ENCODE measurements at regions not wholly inside any gene's neighbourhood (a gene's known extent, or its start where the extent isn't known, plus 50 kb on each side); places are given as distances from the start of the nearest gene placed in this dataset.

GRCh38 chr11:69359735-69360480, 66.0 kb downstream of the MYEOV start:
- no peaks in the 10 kb centered on the region for H3K9me3 ChIP-seq (ENCODE audit: control insufficient read depth in 1 of 2, low read length in 2 of 2)
- Mint-ChIP-seq H3K4me3 (no peak overlapping the region), H3K4me1 (peaks cover 0 to 2% (median 0%) of the 10 kb centered on the region in 4 donors), H3K27me3 (peaks cover 0 to 1% of the 10 kb centered on the region in 2 donors), H3K9me3 (peaks cover 0 to 10% (median 6%) of the 10 kb centered on the region in 8 donors), H3K36me3 (no peaks in the 10 kb centered on the region), H3K27ac (no peak overlapping the region)
- no peaks in the 10 kb centered on the region for H3K36me3 ChIP-seq (ENCODE audit: insufficient read depth, low read length)
- no peak for DNase-seq
- H3K4me3 ChIP-seq (ENCODE audit: low read length in 2 of 2), result no peak overlapping the region
- H3K27ac ChIP-seq (ENCODE audit: low read depth, low read length), result no peak overlapping the region
- POLR2A ChIA-PET (ENCODE audit: partially characterized antibody), result no interaction called here
- CTCF ChIA-PET (ENCODE audit: partially characterized antibody), result no interaction called here
- no peaks in the 10 kb centered on the region for H3K4me1 ChIP-seq (ENCODE audit: insufficient read depth, low read length)
- no peaks in the 10 kb centered on the region for H3K27me3 ChIP-seq (ENCODE audit: insufficient read depth, low read length)
- intact Hi-C loops (cut with micrococcal nuclease), result no loop called here

- H3K9me3 ChIP-seq (ENCODE audit: control insufficient read depth in 1 of 2, low read length in 2 of 2), result no peaks in the 10 kb centered on the region
- H3K4me1 ChIP-seq (ENCODE audit: insufficient read depth, low read length), result no peaks in the 10 kb centered on the region
- no peak overlapping the region for H3K27ac ChIP-seq (ENCODE audit: low read depth, low read length)
- no peak for DNase-seq
- no peak overlapping the region for H3K4me3 Mint-ChIP-seq
- ChIA-PET POLR2A (ENCODE audit: partially characterized antibody) (no interaction called here), CTCF (ENCODE audit: partially characterized antibody) (no interaction called here)
- peaks cover 0 to 2% (median 0%) of the 10 kb centered on the region in 4 donors for H3K4me1 Mint-ChIP-seq
- intact Hi-C loops (cut with micrococcal nuclease), result no loop called here
- H3K36me3 ChIP-seq (ENCODE audit: insufficient read depth, low read length), result no peaks in the 10 kb centered on the region
- no peak overlapping the region for H3K27ac Mint-ChIP-seq
- H3K27me3 ChIP-seq (ENCODE audit: insufficient read depth, low read length), result no peaks in the 10 kb centered on the region
- H3K4me3 ChIP-seq (ENCODE audit: low read length in 2 of 2), result no peak overlapping the region
- H3K36me3 Mint-ChIP-seq, result no peaks in the 10 kb centered on the region
- H3K9me3 Mint-ChIP-seq, result peaks cover 0 to 10% (median 6%) of the 10 kb centered on the region in 8 donors
- peaks cover 0 to 1% of the 10 kb centered on the region in 2 donors for H3K27me3 Mint-ChIP-seq
Observed at GRCh38 chr11:69360606-69361005, 66.7 kb downstream of the MYEOV start.

- Histone ChIP-seq H3K27me3 (ENCODE audit: insufficient read depth, low read length) (no peaks in the 10 kb centered on the region), H3K36me3 (ENCODE audit: insufficient read depth, low read length) (no peaks in the 10 kb centered on the region), H3K4me3 (ENCODE audit: low read length in 2 of 2) (no peak overlapping the region), H3K9me3 (ENCODE audit: control insufficient read depth in 1 of 2, low read length in 2 of 2) (no peaks in the 10 kb centered on the region), H3K4me1 (ENCODE audit: insufficient read depth, low read length) (no peaks in the 10 kb centered on the region), H3K27ac (ENCODE audit: low read depth, low read length) (no peak overlapping the region)
- Mint-ChIP-seq H3K27me3 (peaks cover 0 to 1% of the 10 kb centered on the region in 2 donors), H3K9me3 (peaks cover 0 to 10% (median 6%) of the 10 kb centered on the region in 8 donors), H3K4me3 (no peak overlapping the region), H3K4me1 (peaks cover 0 to 2% (median 0%) of the 10 kb centered on the region in 4 donors), H3K36me3 (no peaks in the 10 kb centered on the region), H3K27ac (no peak overlapping the region)
- CTCF ChIA-PET (ENCODE audit: partially characterized antibody), result no interaction called here
- intact Hi-C loops (cut with micrococcal nuclease), result no loop called here
- POLR2A ChIA-PET (ENCODE audit: partially characterized antibody), result no interaction called here
- no peak for DNase-seq
Observed at GRCh38 chr11:69361048-69361447, 67.1 kb downstream of the MYEOV start.

- POLR2A ChIA-PET (ENCODE audit: partially characterized antibody), result no interaction called here
- no peak overlapping the region for H3K27ac Mint-ChIP-seq
- Histone ChIP-seq H3K4me3 (ENCODE audit: low read length in 2 of 2) (no peak overlapping the region), H3K27ac (ENCODE audit: low read depth, low read length) (no peak overlapping the region), H3K27me3 (ENCODE audit: insufficient read depth, low read length) (no peaks in the 10 kb centered on the region), H3K9me3 (ENCODE audit: control insufficient read depth in 1 of 2, low read length in 2 of 2) (no peaks in the 10 kb centered on the region), H3K4me1 (ENCODE audit: insufficient read depth, low read length) (no peaks in the 10 kb centered on the region), H3K36me3 (ENCODE audit: insufficient read depth, low read length) (no peaks in the 10 kb centered on the region)
- DNase-seq, result no peak
- H3K36me3 Mint-ChIP-seq, result no peaks in the 10 kb centered on the region
- intact Hi-C loops (cut with micrococcal nuclease), result no loop called here
- H3K4me3 Mint-ChIP-seq, result no peak overlapping the region
- H3K27me3 Mint-ChIP-seq, result peaks cover 0 to 1% of the 10 kb centered on the region in 2 donors
- H3K9me3 Mint-ChIP-seq, result peaks cover 0 to 10% (median 6%) of the 10 kb centered on the region in 8 donors
- CTCF ChIA-PET (ENCODE audit: partially characterized antibody), result no interaction called here
- peaks cover 0 to 2% (median 0%) of the 10 kb centered on the region in 4 donors for H3K4me1 Mint-ChIP-seq
Observed at GRCh38 chr11:69361466-69361865, 67.5 kb downstream of the MYEOV start.

- POLR2A ChIA-PET (ENCODE audit: partially characterized antibody), result no interaction called here
- Histone ChIP-seq H3K27ac (ENCODE audit: low read depth, low read length) (no peak overlapping the region), H3K9me3 (ENCODE audit: control insufficient read depth in 1 of 2, low read length in 2 of 2) (no peaks in the 10 kb centered on the region), H3K4me1 (ENCODE audit: insufficient read depth, low read length) (no peaks in the 10 kb centered on the region), H3K36me3 (ENCODE audit: insufficient read depth, low read length) (no peaks in the 10 kb centered on the region), H3K4me3 (ENCODE audit: low read length in 2 of 2) (no peak overlapping the region), H3K27me3 (ENCODE audit: insufficient read depth, low read length) (no peaks in the 10 kb centered on the region)
- CTCF ChIA-PET (ENCODE audit: partially characterized antibody), result no interaction called here
- intact Hi-C loops (cut with micrococcal nuclease), result no loop called here
- H3K4me1 Mint-ChIP-seq, result peaks cover 0 to 2% (median 0%) of the 10 kb centered on the region in 4 donors
- peaks cover 0 to 10% (median 6%) of the 10 kb centered on the region in 8 donors for H3K9me3 Mint-ChIP-seq
- no peak overlapping the region for H3K4me3 Mint-ChIP-seq
- DNase-seq, result no peak
- H3K36me3 Mint-ChIP-seq, result no peaks in the 10 kb centered on the region
- peaks cover 0 to 1% of the 10 kb centered on the region in 2 donors for H3K27me3 Mint-ChIP-seq
- no peak overlapping the region for H3K27ac Mint-ChIP-seq
Observed at GRCh38 chr11:69362315-69362714, 68.4 kb downstream of the MYEOV start.

- CTCF ChIA-PET (ENCODE audit: partially characterized antibody), result no interaction called here
- H3K9me3 ChIP-seq (ENCODE audit: control insufficient read depth in 1 of 2, low read length in 2 of 2), result no peaks in the 10 kb centered on the region
- POLR2A ChIA-PET (ENCODE audit: partially characterized antibody), result no interaction called here
- H3K9me3 Mint-ChIP-seq, result peaks cover 0 to 2% (median 1%) of the 10 kb centered on the region in 8 donors
- no peak overlapping the region for H3K27ac ChIP-seq (ENCODE audit: low read depth, low read length)
- intact Hi-C loops (cut with micrococcal nuclease), result no loop called here
- H3K4me1 ChIP-seq (ENCODE audit: insufficient read depth, low read length), result no peaks in the 10 kb centered on the region
- DNase-seq, result no peak
- peaks cover 0 to 2% (median 0%) of the 10 kb centered on the region in 4 donors for H3K4me1 Mint-ChIP-seq
- H3K36me3 ChIP-seq (ENCODE audit: insufficient read depth, low read length), result no peaks in the 10 kb centered on the region
- no peaks in the 10 kb centered on the region for H3K27me3 ChIP-seq (ENCODE audit: insufficient read depth, low read length)
- H3K4me3 ChIP-seq (ENCODE audit: low read length in 2 of 2), result no peak overlapping the region
- no peak overlapping the region for H3K27ac Mint-ChIP-seq
- no peak overlapping the region for H3K4me3 Mint-ChIP-seq
- H3K27me3 Mint-ChIP-seq, result no peaks in the 10 kb centered on the region
- H3K36me3 Mint-ChIP-seq, result no peaks in the 10 kb centered on the region
Observed at GRCh38 chr11:69364921-69365320, 71.0 kb downstream of the MYEOV start.

GRCh38 chr11:69365558-69365957, 71.6 kb downstream of the MYEOV start:
- CTCF ChIA-PET (ENCODE audit: partially characterized antibody), result no interaction called here
- peaks cover 0 to under 1% of the 10 kb centered on the region in 2 donors for H3K27me3 Mint-ChIP-seq
- H3K4me1 Mint-ChIP-seq, result peaks cover 0 to 2% (median 0%) of the 10 kb centered on the region in 4 donors
- H3K36me3 Mint-ChIP-seq, result no peaks in the 10 kb centered on the region
- no peak overlapping the region for H3K4me3 Mint-ChIP-seq
- H3K9me3 Mint-ChIP-seq, result no peaks in the 10 kb centered on the region
- POLR2A ChIA-PET (ENCODE audit: partially characterized antibody), result no interaction called here
- Histone ChIP-seq H3K4me1 (ENCODE audit: insufficient read depth, low read length) (no peaks in the 10 kb centered on the region), H3K27me3 (ENCODE audit: insufficient read depth, low read length) (no peaks in the 10 kb centered on the region), H3K27ac (ENCODE audit: low read depth, low read length) (no peak overlapping the region), H3K36me3 (ENCODE audit: insufficient read depth, low read length) (no peaks in the 10 kb centered on the region), H3K9me3 (ENCODE audit: control insufficient read depth in 1 of 2, low read length in 2 of 2) (no peaks in the 10 kb centered on the region), H3K4me3 (ENCODE audit: low read length in 2 of 2) (no peak overlapping the region)
- intact Hi-C loops (cut with micrococcal nuclease), result no loop called here
- no peak overlapping the region for H3K27ac Mint-ChIP-seq
- DNase-seq, result no peak

Measured in CD4-positive, alpha-beta memory T cell (primary cell).